GM23248 (cell line): ENCODE measurements at regions not wholly inside any gene's neighbourhood (a gene's known extent, or its start where the extent isn't known, plus 50 kb on each side); places are given as distances from the start of the nearest gene placed in this dataset.

ENCODE experiments used
- EZH2 ChIP-seq: fragments of 200-600 bp; sonication (generic); IDR thresholded peaks from 2 replicates; pipeline ENCODE4 v1.6.1; 2018; ENCODE audit warnings: antibody characterized with exemption, mild to moderate bottlenecking; ENCODE audit not compliant: insufficient read depth, poor library complexity, severe bottlenecking
- EZH2phosphoT487 ChIP-seq: fragments of 200-600 bp; sonication (generic); IDR thresholded peaks from 2 replicates; pipeline ENCODE4 v1.6.1; 2018; ENCODE audit warnings: antibody characterized with exemption, moderate library complexity, mild to moderate bottlenecking, low read depth; ENCODE audit not compliant: insufficient read depth

DNA sequence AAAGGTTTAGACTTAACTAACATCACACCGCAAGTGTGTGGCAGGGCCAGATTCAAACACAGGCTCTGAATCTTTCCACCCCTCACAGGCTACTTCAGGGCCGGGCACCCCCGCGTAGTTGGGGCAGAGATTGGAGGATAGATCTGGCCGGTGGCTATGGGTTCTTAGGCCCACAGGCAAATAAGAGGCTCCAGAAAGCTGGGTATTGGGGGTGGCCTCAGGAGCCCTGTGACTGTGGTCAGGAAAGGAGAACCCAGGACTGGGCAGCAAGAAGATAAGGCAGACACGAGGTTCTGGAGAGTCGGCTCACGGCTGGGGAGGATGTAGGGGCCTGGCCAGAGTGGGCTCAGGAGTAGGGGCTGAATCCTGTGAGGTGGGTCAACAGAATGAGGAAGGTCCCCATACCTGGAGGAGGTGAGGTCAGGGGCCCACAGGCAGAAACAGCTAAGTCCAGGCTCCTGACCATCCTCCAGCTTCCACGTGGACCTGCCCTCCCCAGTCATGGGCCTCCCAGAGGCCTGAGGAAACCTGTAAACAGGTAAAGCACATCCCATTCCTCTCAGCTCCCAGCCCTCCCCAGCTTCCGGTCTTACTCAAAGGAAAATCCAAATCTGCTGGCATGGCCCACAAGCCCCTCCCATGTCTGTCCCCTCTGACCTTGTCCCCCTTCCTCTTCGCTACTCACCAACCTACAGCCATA lies 306.2 kb downstream of the MATN1 start:
- TF ChIP-seq EZH2 = no peak
- no peak for TF ChIP-seq EZH2phosphoT487
